NCI-H748 (cell line): ENCODE measurements at regions not wholly inside any gene's neighbourhood (a gene's known extent, or its start where the extent isn't known, plus 50 kb on each side); places are given as distances from the start of the nearest gene placed in this dataset.
A peak's percentile ranks its signal among the peaks of the same experiment; 100 is the strongest.
"Not testable (repeated sequence)": the region's sequence is repeated elsewhere in the genome, so short reads cannot be mapped to it uniquely, and the experiment has no call there.

Experiments
- DNase-seq: peaks from one replicate; lab custom pipeline; 2025; ENCODE audit not compliant: unreplicated experiment; lab: John Stamatoyannopoulos, UW

DNA sequence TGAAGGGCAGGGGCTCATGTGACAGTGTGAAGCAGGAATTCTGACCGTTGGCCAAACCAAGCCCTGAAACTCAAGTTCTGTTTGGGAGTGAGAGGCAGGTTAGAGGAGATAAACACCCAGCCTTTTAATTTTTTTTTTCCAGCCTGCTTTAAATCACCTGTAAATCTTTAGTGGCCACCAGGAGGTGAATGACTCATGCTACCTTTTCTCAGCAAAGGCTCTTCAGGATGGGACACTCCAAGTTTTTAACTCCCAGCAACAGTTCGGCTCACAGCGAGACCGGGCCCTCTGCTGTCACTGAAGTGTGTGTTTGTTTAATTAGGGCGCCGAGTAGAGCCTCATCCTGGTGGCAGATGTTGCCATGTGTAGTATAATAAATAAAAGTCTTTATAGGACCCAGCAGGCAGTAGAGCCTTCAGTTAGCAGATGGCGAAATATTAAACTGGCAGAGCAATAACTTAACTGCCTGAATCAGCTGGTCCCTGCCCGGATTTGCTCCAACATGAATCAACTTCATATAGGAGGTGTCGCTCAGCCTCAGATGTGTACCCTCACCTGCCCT is 180.3 kb downstream of the NPIPA7 start:
- DNase-seq = not testable (repeated sequence)

GRCh38 chr16:16561532-16561931 is 182.6 kb downstream of the NPIPA7 start:
- not testable (repeated sequence) for DNase-seq

GRCh38 chr16:16563962-16564361 is 185.0 kb downstream of the NPIPA7 start:
- not testable (repeated sequence) for DNase-seq

DNA sequence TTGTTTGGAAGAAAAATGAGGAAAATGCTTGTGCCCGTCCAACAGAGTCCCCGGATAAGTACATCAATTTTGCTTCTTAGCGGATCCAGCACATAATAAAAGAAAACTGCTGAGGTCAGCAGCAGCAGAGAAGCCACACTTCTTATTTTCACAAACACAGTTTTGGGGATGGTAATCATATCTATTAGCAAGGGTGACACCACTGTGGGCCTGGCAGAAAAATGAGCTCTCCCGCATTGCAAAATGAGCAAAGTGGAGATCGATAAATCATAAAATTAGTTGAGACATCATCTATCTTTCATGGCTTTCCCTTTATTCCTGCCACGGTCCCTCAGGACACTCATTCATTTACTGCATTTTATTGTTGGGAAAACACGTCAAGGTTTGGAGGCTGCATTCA is 186.4 kb downstream of the NPIPA7 start:
- DNase-seq = not testable (repeated sequence)

GRCh38 chr16:16570055-16570454 is 191.1 kb downstream of the NPIPA7 start:
- DNase-seq = not testable (repeated sequence)

DNA sequence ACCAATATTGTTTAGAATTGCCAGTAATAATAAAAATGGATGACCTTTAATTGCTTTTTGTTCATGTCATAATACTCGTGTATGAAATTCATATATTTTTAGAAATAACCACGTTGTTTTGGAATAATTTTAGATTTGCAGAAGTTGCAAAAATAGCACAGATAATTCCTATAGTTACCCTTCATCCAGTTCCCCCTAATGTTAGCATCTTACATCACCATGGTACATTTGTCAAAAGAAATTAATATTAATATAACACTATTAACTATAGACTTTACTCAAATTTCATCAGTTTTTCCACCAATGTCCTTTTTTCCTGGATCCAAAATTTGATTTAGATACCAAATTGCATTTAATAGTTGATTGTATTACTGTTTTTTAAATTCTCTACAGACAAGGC is 191.9 kb downstream of the NPIPA7 start:
- not testable (repeated sequence) for DNase-seq

DNA sequence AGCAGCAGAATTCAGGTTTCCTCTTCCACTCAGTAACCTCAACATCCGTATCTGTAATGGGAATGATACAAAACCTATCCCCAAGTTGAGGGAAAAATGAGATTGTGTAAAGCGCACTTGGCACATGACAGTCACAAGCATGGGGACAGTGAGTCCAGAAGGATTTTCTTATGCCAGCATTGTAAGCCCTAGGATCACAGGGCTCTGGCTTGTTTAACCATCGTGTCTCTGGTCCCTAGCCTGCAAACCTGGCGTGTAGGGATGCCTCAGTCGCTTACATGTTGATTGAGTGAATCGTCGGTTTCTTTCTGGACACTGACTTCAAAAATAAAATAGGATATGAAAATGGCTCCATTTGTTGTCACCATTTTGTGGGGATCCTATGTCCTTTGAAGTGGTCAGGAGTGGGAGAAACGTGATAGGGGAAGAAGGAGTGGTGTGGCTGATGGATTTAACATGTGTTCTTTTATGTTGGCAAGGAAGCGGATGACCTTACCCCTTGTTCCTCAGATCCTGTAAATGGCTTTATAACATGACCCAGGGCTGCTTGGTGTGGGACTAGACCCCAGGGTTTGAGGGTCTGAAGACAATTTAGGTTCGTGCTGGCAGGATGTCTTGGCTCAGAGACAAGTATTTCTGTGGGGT is 193.3 kb downstream of the NPIPA7 start:
- not testable (repeated sequence) for DNase-seq

GRCh38 chr16:16577062-16577461 is 198.1 kb downstream of the NPIPA7 start:
- DNase-seq = not testable (repeated sequence)

DNA sequence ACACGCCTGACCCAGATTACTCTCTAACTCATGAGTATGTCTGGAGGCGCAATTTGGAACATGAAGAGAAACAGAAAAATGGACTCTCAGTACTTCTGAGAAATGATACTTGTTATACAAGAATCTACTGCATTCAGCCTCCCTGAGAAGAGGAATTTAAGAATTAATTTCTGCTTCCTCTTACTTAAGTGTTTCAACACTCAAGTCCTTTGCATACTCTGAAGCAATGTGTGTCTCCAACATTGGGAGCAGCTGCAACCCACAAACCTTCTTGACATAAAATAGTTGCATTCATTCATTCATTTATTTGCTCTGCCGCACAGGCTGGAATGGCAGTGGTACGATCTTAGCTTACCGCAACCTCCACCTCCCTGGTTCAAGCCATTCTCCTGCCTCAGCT is 199.8 kb downstream of the NPIPA7 start:
- no peak for DNase-seq

DNA sequence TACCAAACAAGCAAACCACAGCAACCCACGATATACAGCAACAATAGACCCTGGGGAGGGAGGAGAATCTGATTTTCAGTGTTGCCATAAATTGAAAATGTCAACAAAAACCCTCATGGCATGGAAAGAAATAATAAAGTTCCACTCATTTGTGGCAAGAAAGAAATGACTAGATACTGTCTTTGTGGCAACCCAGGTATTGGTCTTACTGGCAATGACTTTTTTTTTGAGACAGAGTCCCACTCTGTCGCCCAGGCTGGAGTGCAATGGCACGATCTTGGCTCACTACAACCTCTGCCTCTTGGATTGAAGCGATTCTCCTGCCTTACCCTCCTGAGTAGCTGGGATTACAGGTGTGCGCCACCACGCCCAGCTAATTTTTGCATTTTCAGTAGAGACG is 204.0 kb downstream of the NPIPA7 start:
- not testable (repeated sequence) for DNase-seq

GRCh38 chr16:16586073-16586651 is 207.2 kb downstream of the NPIPA7 start:
- not testable (repeated sequence) for DNase-seq

DNA sequence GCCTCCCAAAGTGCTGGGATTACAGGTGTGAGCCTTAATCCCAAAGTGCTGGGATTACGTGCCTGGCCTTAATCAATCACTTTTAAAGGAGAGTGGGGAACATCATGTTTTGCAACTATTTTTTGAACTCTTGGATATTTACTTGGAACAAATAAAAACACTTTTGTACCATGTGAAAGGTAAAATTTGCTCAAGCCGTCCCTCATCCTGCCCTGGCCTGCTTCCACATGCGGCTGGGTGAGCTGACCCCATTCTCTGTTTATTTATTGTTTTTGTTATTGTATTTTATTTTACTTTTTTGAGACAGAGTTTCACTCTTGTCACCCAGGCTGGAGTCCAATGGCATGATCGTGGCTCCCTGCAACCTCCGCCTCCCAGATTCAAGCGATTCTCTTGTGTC is 208.0 kb downstream of the NPIPA7 start:
- not testable (repeated sequence) for DNase-seq

DNA sequence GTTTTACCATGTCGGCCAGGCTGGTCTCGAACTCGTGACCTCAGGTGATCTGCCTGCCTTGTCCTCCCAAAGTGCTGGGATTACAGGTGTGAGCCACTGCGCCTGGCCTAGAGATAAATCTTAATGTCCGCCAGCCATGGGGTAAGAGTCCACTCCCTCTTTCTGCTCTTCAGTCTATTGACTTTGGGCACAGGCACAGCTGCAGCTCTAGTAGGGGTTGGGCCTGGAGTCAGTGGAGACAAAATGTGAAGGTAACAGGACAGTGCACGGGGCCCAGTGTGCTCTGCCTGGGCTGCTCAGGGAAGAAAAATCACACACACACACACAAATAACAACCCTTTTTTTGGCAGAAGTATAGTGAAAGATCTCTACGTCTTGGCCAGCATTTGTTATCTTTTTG is 209.5 kb downstream of the NPIPA7 start:
- not testable (repeated sequence) for DNase-seq

DNA sequence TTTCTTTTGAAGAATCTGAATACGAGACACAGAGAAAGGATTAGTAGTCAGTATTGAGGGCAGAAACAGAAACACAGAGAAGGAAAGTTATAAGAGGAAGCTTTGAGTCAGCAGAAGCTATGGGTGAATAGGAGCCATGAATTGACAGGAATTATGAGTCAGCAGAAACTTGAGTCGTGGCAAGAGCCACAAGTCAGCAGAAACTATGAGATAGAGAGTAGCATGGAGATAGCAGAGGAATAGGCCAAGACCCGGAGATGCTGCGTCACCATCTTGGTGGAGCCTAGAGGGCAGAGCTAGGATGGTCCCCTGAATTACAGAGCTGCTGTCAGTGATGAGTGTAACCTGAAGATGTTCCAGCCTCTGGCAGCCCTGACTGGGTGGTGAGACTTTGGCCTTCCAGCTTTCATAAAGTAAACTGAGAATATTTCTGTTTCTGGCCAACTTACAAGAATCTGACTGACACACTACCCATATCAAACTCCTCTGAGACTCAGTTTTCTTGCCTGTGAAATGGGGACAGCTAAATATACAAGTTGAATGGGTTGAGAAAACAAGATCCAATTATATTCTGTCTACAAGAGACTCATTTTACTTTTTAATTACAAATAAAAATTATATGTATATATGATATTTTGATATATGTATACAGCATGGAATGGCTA is 211.8 kb downstream of the NPIPA7 start:
- not testable (repeated sequence) for DNase-seq

DNA sequence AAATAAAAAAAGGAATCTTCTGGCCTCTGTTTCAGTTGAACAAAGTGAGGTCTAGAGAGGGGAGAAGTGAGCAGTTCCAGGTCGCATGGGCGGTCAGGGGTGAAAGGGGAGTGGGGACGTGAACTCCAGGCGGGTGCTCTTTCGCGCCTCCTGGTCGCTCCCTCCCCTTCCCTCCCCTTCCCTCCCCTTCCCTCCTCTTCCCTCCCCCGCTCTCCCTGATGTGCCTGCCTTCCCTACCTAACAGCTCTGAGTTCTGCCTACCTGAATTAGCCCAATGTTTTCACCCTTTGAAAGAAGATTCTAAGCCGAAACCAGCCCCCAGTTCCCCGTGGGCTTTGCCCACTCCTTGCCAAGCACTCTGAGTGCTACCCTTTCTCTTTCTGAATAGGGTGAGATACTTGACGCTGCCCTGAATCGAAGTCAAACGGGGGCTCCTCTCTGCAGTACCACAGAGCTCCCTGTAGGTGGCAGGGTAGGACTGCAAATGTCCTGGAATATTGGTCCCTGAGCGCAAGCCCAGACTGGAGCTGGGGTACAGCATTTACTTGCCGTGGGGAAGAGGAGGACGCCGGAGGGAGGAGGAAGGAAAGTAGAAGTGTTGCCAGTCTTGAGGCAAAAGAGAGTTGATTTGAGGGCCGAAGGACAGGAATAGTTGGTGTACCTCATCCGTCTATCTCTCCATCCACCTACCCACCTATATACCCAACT is 214.4 kb downstream of the NPIPA7 start:
- peak; percentile 26 for DNase-seq

GRCh38 chr16:16595029-16595718 is 216.2 kb downstream of the NPIPA7 start:
- not testable (repeated sequence) for DNase-seq

DNA sequence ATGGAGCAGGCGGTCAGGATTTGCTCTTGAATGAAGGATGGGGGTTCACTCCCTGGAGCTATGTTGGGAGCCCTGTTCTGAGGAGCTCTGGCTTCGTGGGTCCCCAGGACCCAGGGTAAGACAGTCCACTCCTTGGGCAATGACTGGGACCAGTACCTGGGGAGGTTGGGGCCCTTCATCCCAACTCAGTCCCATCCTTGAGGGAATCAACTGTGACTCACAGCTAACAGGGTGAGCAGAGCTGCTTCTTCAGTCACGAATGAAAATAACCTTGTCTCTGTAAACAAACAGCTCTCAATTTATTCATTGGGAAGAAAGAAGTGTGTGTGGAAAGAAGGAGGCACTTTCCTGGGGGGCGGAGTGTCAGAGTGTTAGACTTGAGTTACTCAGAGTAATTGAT is 222.3 kb downstream of the NPIPA7 start:
- not testable (repeated sequence) for DNase-seq

DNA sequence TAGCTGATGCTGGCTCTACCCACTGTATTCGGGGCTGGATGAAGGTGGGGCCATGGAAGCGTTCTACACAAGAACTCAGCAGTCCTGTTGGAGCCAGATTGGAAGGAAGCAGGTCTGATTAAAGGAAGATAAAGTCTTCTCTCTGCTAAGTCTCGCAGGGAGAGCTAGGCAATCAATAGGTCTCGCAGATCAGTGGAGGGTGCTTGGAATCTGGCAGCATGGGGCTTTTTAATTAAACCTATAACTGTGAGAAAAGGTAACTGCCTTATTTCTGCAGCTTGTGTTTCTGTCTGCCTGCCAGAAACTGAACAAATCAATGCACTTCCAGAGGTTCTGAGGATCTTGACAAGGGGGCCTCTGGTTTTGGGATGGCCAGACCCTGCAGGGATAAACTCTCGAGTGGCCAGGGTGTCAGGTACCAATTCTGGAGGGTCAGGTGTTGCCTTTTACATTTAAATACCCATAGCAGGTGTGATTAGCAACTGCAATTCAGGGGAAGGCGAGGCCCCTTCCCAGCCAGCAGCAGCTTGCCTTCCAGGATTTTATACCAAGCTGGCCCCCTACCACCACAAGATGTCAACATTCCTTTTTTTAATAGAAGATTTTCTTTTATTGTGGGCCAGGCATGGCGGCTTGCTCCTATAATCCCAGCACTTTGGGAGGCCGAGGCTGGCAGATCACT is 228.6 kb downstream of the NPIPA7 start:
- not testable (repeated sequence) for DNase-seq

GRCh38 chr16:16609627-16610026 is 230.7 kb downstream of the NPIPA7 start:
- not testable (repeated sequence) for DNase-seq

DNA sequence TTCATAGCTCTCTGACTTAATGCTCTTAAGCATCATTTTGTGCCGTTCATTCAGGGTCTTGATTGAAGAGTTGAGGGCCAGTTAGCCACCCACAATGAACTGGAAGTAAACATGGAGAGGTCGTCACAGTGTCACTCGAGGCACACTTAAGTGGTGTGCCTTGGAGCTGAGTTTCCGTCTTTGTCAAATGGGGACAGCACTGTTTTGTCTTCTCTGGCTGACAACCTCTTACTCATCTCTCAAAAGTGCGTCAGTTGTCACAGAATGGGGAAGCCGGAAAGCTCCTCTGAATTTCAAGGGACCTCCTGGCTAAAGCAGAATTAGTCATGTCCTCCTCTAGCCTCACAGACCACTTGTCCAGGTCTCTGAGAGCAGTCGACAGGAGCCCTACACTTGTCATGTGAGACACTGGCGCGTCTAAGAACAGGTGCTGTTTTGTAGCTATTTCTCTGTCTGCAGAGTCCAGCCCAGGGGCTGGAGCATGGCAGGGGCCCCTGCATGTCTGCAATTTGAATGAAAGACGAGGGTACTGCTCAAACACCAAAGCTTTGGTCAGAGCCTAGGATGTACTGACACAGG is 231.5 kb downstream of the NPIPA7 start:
- not testable (repeated sequence) for DNase-seq
